HFFc6 (cell line): ENCODE measurements at regions not wholly inside any gene's neighbourhood (a gene's known extent, or its start where the extent isn't known, plus 50 kb on each side); places are given as distances from the start of the nearest gene placed in this dataset.

Experiments used
- DNase-seq: peaks from one replicate; pipeline ENCODE4 v3.0.0-alpha.2; 2018
- H3K27ac Mint-ChIP-seq: 2 replicates; pipeline ENCODE4 v1.8.0; 2020; ENCODE audit warnings: mild to moderate bottlenecking, mixed read lengths
- H3K27me3 Mint-ChIP-seq: 2 replicates; pipeline ENCODE4 v1.8.0; 2021; ENCODE audit warnings: mild to moderate bottlenecking, moderate library complexity, mixed read lengths; ENCODE audit not compliant: insufficient read depth
- H3K36me3 Mint-ChIP-seq: 2 replicates; pipeline ENCODE4 v1.8.0; 2021; ENCODE audit warnings: low read depth, mixed read lengths
- H3K4me1 Mint-ChIP-seq: 2 replicates; pipeline ENCODE4 v1.8.0; 2020; ENCODE audit warnings: low read depth, mixed read lengths
- H3K4me3 Mint-ChIP-seq: 2 replicates; pipeline ENCODE4 v1.8.0; 2020; ENCODE audit warnings: mild to moderate bottlenecking, moderate library complexity, mixed read lengths
- H3K9me3 Mint-ChIP-seq: 2 replicates; pipeline ENCODE4 v1.8.0; 2020; ENCODE audit warnings: mild to moderate bottlenecking, mixed read lengths
- TF ChIP-seq, protein P1 (sequence below): fragments of 200-600 bp; sonication (generic); IDR thresholded peaks from 2 replicates; pipeline ENCODE4 v1.5.0; 2021; ENCODE audit warnings: antibody characterized with exemption, mild to moderate bottlenecking

DNA sequence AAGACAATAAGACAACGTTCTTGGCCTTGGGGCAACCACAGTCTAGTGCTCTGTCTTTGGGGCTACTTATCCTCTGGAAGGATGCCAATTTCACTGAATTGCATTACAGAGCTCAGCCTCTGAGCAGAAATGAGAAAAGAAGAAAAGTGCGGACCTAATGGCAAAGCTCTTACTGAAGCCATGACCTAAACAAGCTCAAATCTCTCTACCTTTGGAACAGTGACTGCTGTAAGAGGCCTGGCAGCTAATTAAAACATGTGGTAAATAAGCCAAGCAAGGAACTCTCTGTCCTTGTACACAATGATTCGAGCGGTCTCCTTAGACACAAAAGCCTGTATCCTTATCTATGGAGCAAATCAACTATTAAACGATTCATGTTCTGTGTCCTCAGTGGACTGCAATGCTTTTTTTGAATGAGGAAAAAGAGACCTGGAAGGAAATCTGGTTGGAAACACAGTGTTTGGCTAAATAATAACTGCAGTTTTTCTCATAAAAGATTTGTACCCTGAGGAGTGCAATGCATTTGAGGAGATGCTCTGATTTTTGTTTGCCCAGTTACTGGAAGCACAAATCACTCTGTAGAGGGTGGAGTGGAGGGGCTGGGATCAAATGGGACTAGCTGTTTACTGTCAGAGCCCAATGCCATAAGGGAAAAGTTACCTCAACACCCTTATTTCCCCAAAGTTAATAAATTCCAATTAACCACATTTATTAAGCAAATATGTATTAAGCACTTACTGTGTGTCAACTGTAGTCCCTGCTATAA is 113.9 kb downstream of the NDUFA12 start:
- TF ChIP-seq, protein P1, sequence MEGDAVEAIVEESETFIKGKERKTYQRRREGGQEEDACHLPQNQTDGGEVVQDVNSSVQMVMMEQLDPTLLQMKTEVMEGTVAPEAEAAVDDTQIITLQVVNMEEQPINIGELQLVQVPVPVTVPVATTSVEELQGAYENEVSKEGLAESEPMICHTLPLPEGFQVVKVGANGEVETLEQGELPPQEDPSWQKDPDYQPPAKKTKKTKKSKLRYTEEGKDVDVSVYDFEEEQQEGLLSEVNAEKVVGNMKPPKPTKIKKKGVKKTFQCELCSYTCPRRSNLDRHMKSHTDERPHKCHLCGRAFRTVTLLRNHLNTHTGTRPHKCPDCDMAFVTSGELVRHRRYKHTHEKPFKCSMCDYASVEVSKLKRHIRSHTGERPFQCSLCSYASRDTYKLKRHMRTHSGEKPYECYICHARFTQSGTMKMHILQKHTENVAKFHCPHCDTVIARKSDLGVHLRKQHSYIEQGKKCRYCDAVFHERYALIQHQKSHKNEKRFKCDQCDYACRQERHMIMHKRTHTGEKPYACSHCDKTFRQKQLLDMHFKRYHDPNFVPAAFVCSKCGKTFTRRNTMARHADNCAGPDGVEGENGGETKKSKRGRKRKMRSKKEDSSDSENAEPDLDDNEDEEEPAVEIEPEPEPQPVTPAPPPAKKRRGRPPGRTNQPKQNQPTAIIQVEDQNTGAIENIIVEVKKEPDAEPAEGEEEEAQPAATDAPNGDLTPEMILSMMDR = no peak
- no peak for DNase-seq
- H3K9me3 Mint-ChIP-seq = no peaks in the 10 kb centered on the region
- no peaks in the 10 kb centered on the region for H3K36me3 Mint-ChIP-seq
- H3K27me3 Mint-ChIP-seq = peaks cover 6% of the 10 kb centered on the region; the same call in 1 of the 2 replicates
- H3K27ac Mint-ChIP-seq = no peak overlapping the region
- no peak overlapping the region for H3K4me3 Mint-ChIP-seq
- no peaks in the 10 kb centered on the region for H3K4me1 Mint-ChIP-seq

DNA sequence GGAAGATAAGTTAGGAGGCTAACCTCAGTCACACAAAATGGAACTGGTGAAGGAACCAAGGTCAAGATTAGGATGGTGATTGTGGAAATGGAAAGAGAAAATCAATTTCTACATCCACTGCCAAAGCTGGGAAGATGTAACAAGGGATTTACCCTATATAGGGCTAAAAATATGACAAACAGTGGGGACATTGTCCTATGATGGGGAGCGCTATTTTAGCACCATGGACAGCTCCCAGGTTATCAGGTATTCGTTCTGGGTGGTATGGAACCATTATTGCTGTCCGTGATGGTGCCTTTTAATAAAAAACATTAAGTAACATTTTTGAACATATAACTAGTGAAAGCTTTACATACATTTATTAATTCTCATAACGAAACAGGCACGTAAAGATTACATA is 124.0 kb downstream of the NDUFA12 start:
- no peak overlapping the region for H3K27ac Mint-ChIP-seq
- H3K36me3 Mint-ChIP-seq = no peaks in the 10 kb centered on the region
- no peaks in the 10 kb centered on the region for H3K9me3 Mint-ChIP-seq
- no peaks in the 10 kb centered on the region for H3K4me1 Mint-ChIP-seq
- H3K27me3 Mint-ChIP-seq = peaks cover 9% of the 10 kb centered on the region
- DNase-seq = no peak
- TF ChIP-seq, protein P1 = no peak
- no peak overlapping the region for H3K4me3 Mint-ChIP-seq

DNA sequence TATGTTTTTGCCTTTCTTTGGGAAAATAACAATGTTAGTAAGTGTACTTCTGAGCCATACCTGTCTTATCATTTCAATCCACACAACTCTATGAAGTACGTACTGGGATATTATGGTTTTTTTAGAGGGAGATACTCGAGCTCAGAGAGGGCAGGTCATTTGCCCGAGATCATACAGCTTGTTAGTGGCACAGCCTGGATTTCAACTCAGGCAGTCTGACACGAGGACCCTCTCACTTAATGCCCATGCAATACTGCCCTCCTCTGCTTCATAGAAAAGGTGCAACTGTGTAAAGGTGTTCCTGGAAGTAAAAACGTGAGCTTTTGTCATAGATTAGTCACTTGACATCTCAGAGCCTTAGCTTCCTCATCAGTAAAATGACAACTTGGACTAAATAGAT is 128.0 kb downstream of the NDUFA12 start:
- TF ChIP-seq, protein P1 = no peak; the same call in 1 of the 2 replicates
- H3K4me1 Mint-ChIP-seq = no peaks in the 10 kb centered on the region
- no peak for DNase-seq
- no peak overlapping the region for H3K4me3 Mint-ChIP-seq
- no peaks in the 10 kb centered on the region for H3K36me3 Mint-ChIP-seq
- peaks cover 34% of the 10 kb centered on the region for H3K27me3 Mint-ChIP-seq
- H3K27ac Mint-ChIP-seq = no peak overlapping the region
- H3K9me3 Mint-ChIP-seq = no peaks in the 10 kb centered on the region

DNA sequence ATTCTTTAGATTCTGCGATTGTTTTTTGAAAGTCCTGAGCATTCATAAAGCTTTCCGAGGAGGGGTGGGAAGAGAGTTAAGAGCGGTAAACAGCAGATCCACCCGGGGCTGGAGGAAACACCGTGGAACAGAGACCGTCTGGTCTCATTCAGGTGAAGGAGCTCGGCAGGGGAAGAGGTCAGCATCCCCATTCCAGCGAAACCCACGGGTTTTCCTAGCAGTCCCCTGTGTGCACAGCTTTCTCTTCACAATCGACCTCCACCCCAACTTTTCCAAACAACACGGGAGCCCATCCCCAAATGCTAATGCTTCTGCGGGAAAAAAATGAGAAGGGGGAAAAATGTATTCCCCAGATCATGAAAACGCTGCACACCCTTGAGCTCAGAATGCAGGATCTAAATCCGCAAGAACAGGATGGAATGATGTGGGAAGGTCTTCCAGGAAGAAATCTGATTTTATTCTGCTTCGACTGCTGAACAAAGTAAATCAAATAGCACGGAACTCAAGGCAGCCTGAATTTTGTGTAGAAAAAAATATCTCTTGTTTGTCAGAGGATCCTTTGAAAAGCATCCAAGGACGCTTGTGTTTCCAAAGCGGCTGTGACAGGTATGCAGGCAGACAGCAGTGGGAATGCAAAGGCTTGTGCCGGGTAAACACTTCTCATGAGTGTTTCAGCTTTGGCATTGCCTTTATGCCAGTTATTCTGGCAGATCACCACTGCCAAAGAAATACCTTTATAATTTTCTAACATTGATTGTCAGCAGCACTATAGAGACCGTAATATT is 128.8 kb downstream of the NDUFA12 start:
- DNase-seq = no peak
- Mint-ChIP-seq H3K4me3 (no peak overlapping the region), H3K27ac (no peak overlapping the region), H3K36me3 (no peaks in the 10 kb centered on the region), H3K27me3 (peaks cover 39% of the 10 kb centered on the region), H3K4me1 (no peaks in the 10 kb centered on the region), H3K9me3 (no peaks in the 10 kb centered on the region)
- TF ChIP-seq, protein P1 = no peak

DNA sequence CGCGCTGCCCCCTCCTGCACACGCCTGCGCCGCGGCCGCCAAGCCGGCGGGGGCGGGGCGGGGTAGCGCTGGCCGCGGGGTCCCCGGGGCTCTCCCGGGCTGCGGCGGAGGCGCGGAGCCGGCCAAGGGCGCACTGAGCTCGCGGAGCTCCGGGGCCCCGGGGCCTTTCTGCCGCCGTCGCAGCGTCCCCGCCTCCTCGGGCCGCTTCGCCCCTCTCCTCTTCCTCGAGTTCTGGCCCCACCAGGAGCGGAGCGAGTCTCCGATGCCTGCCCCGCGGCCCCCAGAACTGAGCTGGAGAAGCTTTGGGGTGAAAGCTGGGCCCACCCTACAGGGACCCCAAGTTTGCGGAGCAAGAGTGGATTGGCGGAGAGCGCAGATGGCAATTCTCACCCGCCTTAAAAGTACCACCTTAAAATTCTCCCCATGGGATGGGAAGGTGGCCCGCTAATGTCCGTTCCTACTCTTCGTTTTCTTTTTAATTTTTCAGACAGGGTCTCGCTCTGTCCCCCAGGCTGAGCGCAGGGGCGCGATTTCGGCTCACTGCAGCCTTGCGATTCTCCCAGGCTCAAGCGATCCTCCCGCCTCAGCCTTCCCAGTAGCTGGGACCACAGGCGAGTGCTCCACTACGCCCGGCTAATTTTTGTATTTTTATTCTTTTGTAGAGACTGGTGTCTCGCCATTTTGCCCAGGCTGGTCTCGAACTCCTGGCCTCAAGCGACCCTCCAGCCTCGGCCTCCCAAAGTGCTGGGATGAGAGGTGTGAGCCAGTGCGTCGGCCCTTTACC is 129.6 kb downstream of the NDUFA12 start:
- Mint-ChIP-seq H3K9me3 (no peaks in the 10 kb centered on the region), H3K4me1 (no peaks in the 10 kb centered on the region), H3K27ac (no peak overlapping the region), H3K4me3 (no peak overlapping the region; the same call in 1 of the 2 replicates), H3K36me3 (no peaks in the 10 kb centered on the region), H3K27me3 (peaks cover 39% of the 10 kb centered on the region)
- TF ChIP-seq, protein P1 = no peak
- DNase-seq = no peak
